ENCODE measurements at regions not wholly inside any gene's neighbourhood (a gene's known extent, or its start where the extent isn't known, plus 50 kb on each side); places are given as distances from the start of the nearest gene placed in this dataset.

DNA sequence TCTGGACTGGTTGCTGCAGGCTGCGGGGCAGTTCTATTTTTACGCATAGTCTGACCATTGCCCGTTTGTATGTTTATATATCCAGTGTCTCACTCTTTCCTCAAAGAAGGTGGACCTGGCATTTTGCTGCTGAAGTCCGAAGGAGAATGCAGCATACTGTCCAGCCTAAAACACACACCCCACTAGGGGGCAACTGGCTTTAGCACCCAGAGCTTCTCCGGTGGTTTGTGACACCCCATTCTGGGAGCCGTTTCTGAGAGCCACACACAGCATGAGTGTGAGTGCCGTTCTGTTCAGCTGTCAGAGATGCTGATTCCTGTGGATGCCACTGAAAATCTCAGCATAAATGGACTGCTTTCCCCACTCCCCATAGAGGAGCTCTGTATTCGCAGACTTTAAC, 290.5 kb upstream of the TAS2R1 start:
- Mint-ChIP-seq H3K4me1 (ENCODE audit: low read depth) (no peaks in the 10 kb centered on the region), H3K27me3 (ENCODE audit: low read depth) (no peaks in the 10 kb centered on the region), H3K36me3 (ENCODE audit: insufficient read depth) (no peaks in the 10 kb centered on the region), H3K9me3 (peaks cover 18% of the 10 kb centered on the region), H3K4me3 (no peak overlapping the region)
- ATAC-seq (no peak), DNase-seq (no peak)

DNA sequence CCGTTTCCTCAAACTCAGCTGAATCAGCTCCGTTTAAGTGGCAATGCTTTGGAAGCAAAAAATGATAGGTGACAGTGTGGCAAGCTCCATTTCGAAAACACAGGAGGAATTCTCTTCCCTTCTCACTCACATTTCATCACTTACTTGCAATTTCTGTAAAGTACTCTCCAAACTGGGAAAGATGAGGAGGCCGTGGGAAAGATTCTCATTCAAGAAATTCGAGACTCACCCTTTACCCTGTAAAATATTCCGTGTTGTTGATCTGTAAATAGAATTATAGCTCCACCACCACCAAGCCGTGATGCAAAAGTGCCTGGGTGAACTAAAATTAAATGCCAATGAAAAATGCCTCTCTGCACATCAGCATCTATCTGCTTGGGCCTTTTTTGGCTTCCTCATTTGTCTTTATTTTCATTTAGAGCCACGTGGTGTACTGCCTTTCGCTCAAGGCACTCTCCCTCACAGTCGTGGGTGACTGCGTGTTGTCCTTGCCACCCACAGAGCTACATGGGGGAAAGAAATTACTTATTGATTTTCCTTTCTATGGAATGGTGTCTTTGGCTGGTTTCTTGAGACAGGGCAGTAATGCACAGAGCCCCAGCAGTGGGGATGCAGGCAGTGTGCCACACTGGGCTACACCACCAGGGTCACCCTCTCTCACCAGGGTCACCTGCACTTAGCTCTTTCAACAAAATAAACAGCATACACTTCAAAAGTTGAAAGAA, 289.3 kb upstream of the TAS2R1 start:
- Mint-ChIP-seq H3K4me3 (no peak overlapping the region), H3K9me3 (peaks cover 9% of the 10 kb centered on the region), H3K27me3 (ENCODE audit: low read depth) (no peaks in the 10 kb centered on the region), H3K4me1 (ENCODE audit: low read depth) (no peaks in the 10 kb centered on the region), H3K36me3 (ENCODE audit: insufficient read depth) (no peaks in the 10 kb centered on the region)
- ATAC-seq (no peak), DNase-seq (no peak)

DNA sequence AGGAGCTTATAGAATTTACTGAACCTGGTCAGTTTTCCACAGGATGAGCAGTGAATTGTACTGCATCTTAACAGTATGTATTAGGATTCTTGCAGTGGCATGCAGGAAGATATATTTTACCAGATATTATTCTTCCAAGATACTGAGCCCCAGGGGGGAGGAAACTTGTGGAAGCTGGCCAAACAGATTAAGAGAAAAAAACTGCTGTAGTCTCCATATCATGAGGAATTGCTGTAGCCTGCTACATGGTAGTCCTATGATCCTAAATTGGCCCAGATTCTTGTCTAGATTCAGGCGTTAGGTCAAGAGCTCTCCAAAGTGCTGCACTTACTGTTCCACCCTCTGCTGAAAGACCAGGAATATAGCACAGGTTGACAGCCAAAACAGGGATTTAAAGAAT, 275.5 kb upstream of the TAS2R1 start:
- Mint-ChIP-seq H3K4me3 (no peak overlapping the region), H3K27me3 (ENCODE audit: low read depth) (no peaks in the 10 kb centered on the region), H3K4me1 (ENCODE audit: low read depth) (no peaks in the 10 kb centered on the region), H3K36me3 (ENCODE audit: insufficient read depth) (no peaks in the 10 kb centered on the region), H3K9me3 (peaks cover 9% of the 10 kb centered on the region)
- DNase-seq (no peak), ATAC-seq (no peak)

DNA sequence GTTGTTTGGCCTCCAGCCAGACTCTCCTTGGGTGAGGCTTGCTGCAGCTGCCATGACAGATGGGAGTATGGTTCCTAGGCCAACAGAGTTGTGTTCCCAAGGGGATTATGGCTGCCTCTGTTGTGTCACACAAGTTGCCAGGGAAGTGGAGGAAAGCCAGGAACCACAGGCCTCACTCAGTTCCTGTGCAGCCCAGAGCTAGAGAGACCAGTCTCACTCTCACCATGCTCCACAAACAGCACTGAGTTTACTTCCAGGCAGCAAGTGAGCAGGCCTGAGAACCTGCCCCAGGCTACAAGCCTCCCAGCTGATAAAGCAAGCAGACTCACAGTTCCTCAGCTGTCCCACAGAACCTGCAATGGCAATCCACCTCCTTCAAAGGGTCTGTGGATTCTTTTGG, 273.6 kb upstream of the TAS2R1 start:
- H3K36me3 Mint-ChIP-seq (ENCODE audit: insufficient read depth) = no peaks in the 10 kb centered on the region
- no peaks in the 10 kb centered on the region for H3K4me1 Mint-ChIP-seq (ENCODE audit: low read depth)
- DNase-seq (no peak), ATAC-seq (no peak)
- H3K9me3 Mint-ChIP-seq = peaks cover 9% of the 10 kb centered on the region
- H3K27me3 Mint-ChIP-seq (ENCODE audit: low read depth) = no peaks in the 10 kb centered on the region
- H3K4me3 Mint-ChIP-seq = no peak overlapping the region

DNA sequence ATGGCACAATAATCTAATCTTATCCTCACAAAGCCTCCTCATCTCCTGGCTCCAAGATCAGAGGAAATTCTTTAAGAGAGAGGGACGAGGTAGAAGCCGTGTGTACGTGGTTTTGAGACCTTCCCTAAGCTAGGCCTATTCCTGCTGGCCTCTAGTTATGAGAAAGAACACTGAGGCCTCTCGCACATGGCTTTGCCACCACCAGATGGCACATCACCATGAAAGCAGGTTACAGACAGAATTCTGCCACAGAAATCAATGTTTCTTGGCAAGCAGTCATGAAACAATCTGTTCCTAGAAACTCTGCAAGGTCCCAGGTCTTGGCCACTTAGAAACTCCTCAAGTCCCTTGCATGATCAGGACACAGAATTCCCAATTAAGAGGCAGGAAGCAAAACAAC, 268.2 kb upstream of the TAS2R1 start:
- H3K4me1 Mint-ChIP-seq (ENCODE audit: low read depth) = no peaks in the 10 kb centered on the region
- H3K36me3 Mint-ChIP-seq (ENCODE audit: insufficient read depth) = no peaks in the 10 kb centered on the region
- no peaks in the 10 kb centered on the region for H3K9me3 Mint-ChIP-seq
- DNase-seq (no peak), ATAC-seq (no peak)
- H3K27me3 Mint-ChIP-seq (ENCODE audit: low read depth) = no peaks in the 10 kb centered on the region
- H3K4me3 Mint-ChIP-seq = no peak overlapping the region

DNA sequence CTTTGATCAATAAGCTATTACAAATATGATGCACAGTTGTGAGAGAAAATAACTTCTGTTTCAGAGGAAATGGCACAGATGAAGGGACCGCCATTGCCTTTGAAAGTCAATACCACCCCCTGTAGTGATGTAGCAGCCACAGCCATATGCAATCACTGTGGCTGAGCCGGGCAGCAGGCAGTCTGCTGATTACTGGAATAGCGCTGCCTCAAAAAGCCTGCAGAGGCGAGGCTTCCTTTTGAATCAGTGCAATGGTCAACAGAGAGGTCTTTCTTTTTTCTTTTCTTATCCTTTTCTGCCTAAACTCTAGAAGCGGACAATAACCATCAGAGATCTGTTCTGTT, 265.1 kb upstream of the TAS2R1 start:
- no peaks in the 10 kb centered on the region for H3K27me3 Mint-ChIP-seq (ENCODE audit: low read depth)
- ATAC-seq = no peak
- H3K4me3 Mint-ChIP-seq = no peak overlapping the region
- H3K9me3 Mint-ChIP-seq = peaks cover 3% of the 10 kb centered on the region
- no peaks in the 10 kb centered on the region for H3K4me1 Mint-ChIP-seq (ENCODE audit: low read depth)
- no peak for DNase-seq
- H3K36me3 Mint-ChIP-seq (ENCODE audit: insufficient read depth) = no peaks in the 10 kb centered on the region

DNA sequence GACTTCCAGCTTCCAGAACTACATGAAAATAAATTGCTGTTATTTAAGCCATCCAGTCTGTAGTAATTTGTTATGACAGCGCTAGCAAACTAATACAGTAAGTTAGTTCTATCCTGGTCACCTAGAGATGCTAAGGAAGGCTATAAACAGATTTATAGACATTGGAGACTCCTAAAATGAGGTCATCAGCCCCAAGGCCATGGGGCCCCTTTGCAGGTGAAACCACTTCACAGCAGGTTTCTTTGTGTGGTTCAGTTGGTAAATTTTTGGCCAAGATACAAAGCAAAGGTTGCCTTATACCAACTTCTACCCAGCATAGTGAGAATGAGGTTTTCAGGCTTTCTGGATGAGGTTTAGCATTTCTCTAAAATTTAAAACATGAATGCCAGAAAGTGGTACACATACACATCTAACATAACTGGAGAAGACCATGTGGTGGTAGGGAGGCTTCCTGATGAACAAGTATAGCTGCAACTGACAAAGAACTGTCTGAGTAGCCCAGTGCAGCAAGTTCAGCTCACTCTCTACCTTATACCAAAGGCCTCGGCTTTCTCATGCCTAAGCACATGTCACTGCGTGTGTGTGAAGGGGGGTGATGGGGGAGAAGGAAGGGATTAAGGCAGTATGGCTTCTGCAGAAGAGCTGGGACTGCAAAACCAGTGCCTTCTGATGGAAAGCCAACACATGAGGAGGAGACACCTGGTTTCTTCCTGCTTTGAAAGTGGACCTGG, 264.6 kb upstream of the TAS2R1 start:
- Mint-ChIP-seq H3K4me1 (ENCODE audit: low read depth) (no peaks in the 10 kb centered on the region), H3K36me3 (ENCODE audit: insufficient read depth) (no peaks in the 10 kb centered on the region), H3K27me3 (ENCODE audit: low read depth) (no peaks in the 10 kb centered on the region), H3K4me3 (no peak overlapping the region), H3K9me3 (peaks cover 3% of the 10 kb centered on the region)
- no peak for DNase-seq
- no peak for ATAC-seq

DNA sequence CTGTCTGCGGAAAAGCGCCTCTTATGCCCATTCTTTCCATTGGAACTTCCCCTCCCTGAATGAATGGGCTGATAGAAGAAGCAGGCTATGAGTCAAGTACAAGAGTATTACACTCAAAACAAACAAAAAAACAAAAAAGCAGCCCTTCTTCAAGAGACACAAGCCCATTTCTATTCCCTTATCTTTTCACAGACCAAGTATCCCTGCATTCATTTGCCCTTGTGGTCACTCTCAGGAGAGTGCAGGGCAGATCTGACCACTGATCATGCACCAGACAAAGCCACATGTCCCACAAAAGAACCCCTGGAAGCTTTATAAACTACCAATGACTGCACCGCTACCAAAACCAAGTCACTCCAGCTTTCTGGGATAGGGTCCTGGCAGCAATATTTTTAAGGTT, 262.5 kb upstream of the TAS2R1 start:
- ATAC-seq = no peak
- Mint-ChIP-seq H3K27me3 (ENCODE audit: low read depth) (no peaks in the 10 kb centered on the region), H3K4me3 (no peak overlapping the region), H3K9me3 (peaks cover 3% of the 10 kb centered on the region), H3K36me3 (ENCODE audit: insufficient read depth) (no peaks in the 10 kb centered on the region), H3K4me1 (ENCODE audit: low read depth) (no peaks in the 10 kb centered on the region)
- no peak for DNase-seq

DNA sequence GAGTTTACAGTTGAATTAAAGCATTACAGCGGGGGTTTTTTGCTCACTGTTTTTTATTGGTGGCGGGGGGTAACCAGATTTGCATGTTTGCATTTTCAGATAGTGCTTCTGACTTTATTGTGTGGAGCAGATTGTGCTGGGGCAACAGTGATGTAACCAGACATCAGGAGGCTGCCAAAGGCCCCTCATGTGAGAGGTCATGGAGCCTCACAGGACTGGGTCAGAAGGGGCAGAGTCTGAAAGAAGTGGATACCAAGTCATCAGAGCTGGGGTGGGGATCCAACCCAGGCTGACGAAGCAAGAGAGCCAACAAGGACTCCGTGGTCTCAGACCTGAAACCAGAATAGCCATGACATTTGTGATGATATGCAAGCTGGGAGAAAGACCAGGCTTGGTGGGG, 259.4 kb upstream of the TAS2R1 start:
- H3K9me3 Mint-ChIP-seq = peaks cover 3% of the 10 kb centered on the region

DNA sequence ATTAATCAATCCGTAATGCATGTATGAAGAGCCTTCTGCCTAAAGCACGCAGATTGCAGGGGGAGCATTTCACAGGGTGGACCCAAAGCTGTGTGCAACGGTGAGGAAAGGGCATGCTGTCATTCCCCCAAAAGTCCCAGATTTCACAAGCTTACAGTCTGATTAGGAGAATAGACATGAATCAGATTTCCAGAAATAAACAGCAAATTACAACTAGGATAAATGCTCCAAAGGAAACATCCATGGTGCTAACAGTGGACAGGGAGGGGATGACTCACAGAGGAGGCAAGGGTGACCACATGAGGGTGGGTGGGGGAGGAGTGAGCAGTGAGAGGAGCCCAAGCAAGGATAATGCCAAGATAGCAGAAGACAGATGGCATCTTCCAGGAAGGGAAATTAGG, 258.4 kb upstream of the TAS2R1 start:
- H3K4me3 Mint-ChIP-seq = no peak overlapping the region

More for the DNA sequence above, 259.4 kb upstream of the TAS2R1 start:
- no peak for ATAC-seq
- Mint-ChIP-seq H3K4me1 (ENCODE audit: low read depth) (no peaks in the 10 kb centered on the region), H3K4me3 (no peak overlapping the region), H3K27me3 (ENCODE audit: low read depth) (no peaks in the 10 kb centered on the region), H3K36me3 (ENCODE audit: insufficient read depth) (no peaks in the 10 kb centered on the region)
- no peak for DNase-seq

DNA sequence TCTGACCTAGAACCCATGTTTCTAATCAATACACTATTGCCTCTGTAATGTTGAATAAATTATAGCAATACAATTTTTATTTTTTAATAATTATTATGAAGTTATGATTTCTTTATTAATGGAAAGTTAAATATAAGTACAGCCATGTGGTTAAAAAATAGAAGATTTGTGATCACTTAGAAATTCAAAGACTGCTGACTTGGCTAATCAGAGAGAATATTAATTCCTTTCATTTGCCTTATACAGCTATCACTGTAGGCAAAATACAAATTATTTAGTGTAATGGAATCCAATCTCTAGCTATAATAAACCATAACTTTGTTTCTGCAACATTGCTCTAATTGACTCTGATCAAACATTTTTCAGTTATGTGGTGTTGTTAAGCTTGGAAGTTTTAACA, 255.0 kb upstream of the TAS2R1 start:
- Mint-ChIP-seq H3K27me3 (ENCODE audit: low read depth) (no peaks in the 10 kb centered on the region), H3K4me1 (ENCODE audit: low read depth) (no peaks in the 10 kb centered on the region), H3K36me3 (ENCODE audit: insufficient read depth) (no peaks in the 10 kb centered on the region), H3K9me3 (peaks cover 8% of the 10 kb centered on the region), H3K4me3 (no peak overlapping the region)
- ATAC-seq = no peak
- DNase-seq = no peak

More for the DNA sequence above, 258.4 kb upstream of the TAS2R1 start:
- H3K4me1 Mint-ChIP-seq (ENCODE audit: low read depth) = no peaks in the 10 kb centered on the region
- no peak for DNase-seq
- no peak for ATAC-seq
- no peaks in the 10 kb centered on the region for H3K36me3 Mint-ChIP-seq (ENCODE audit: insufficient read depth)
- peaks cover 3% of the 10 kb centered on the region for H3K9me3 Mint-ChIP-seq
- H3K27me3 Mint-ChIP-seq (ENCODE audit: low read depth) = no peaks in the 10 kb centered on the region

DNA sequence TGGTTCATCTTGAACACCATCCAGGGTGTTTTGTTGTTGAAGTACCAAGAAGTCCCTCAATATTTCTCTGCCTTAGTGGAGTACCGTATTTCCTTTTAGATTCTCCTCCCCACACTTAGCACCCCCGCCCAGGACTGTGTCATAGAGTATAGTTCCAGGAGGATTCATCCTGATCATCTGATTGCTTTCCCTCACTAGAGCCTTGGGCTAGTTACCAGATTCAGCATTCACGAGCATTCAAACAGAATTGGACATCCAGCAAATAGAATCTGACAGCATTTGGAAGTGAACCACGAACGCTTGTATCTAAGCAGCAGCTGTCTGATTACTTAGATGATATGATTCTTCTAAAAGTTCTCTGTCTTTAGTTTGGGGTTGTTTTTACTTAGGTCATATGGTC, 248.1 kb upstream of the TAS2R1 start:
- ATAC-seq (no peak), DNase-seq (no peak)
- no peaks in the 10 kb centered on the region for H3K27me3 Mint-ChIP-seq (ENCODE audit: low read depth)
- peaks cover 8% of the 10 kb centered on the region for H3K9me3 Mint-ChIP-seq
- no peaks in the 10 kb centered on the region for H3K36me3 Mint-ChIP-seq (ENCODE audit: insufficient read depth)
- no peak overlapping the region for H3K4me3 Mint-ChIP-seq
- H3K4me1 Mint-ChIP-seq (ENCODE audit: low read depth) = no peaks in the 10 kb centered on the region

DNA sequence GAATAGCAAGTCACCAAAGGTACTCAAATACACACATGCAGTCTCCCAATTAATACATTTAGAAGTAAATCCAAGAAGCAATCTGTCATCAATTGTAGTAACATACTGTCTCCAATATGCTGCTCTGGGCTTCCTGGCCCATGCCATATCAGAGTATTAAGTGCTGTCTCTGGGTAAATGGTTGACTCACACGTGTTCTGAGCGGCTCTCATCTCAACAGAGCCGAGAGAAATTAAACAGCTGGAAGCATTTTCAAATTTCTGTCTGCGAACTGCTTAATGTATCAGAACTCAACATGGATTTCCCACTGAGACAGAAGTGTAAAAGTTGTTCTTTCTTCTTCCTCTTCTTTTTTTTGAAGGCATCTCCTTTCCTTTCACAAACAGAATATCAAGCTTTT, 247.3 kb upstream of the TAS2R1 start:
- no peak for ATAC-seq
- H3K4me1 Mint-ChIP-seq (ENCODE audit: low read depth) = no peaks in the 10 kb centered on the region
- peaks cover 8% of the 10 kb centered on the region for H3K9me3 Mint-ChIP-seq
- no peaks in the 10 kb centered on the region for H3K27me3 Mint-ChIP-seq (ENCODE audit: low read depth)
- H3K4me3 Mint-ChIP-seq = no peak overlapping the region
- no peak for DNase-seq
- no peaks in the 10 kb centered on the region for H3K36me3 Mint-ChIP-seq (ENCODE audit: insufficient read depth)

DNA sequence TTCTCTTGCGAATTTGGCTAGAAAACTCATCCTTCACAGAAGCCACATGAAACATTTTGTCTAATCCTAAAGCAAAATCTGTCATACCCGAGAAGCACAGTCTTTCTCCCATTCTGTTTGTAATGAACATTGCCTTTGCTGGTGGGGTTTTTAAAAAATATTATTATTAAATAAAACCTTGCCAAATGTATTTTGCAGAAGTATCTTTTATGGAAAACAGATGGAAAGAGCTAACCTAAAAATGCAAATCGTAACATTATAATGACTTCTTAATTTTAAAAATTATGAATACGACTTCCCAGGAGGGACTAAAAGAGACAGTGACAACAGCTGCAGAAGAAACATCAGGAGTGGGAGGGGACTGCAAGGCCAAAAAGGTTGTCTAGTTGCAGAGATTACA, 246.3 kb upstream of the TAS2R1 start:
- no peak overlapping the region for H3K4me3 Mint-ChIP-seq
- DNase-seq (no peak), ATAC-seq (no peak)
- no peaks in the 10 kb centered on the region for H3K36me3 Mint-ChIP-seq (ENCODE audit: insufficient read depth)
- no peaks in the 10 kb centered on the region for H3K4me1 Mint-ChIP-seq (ENCODE audit: low read depth)
- H3K27me3 Mint-ChIP-seq (ENCODE audit: low read depth) = no peaks in the 10 kb centered on the region
- peaks cover 8% of the 10 kb centered on the region for H3K9me3 Mint-ChIP-seq

DNA sequence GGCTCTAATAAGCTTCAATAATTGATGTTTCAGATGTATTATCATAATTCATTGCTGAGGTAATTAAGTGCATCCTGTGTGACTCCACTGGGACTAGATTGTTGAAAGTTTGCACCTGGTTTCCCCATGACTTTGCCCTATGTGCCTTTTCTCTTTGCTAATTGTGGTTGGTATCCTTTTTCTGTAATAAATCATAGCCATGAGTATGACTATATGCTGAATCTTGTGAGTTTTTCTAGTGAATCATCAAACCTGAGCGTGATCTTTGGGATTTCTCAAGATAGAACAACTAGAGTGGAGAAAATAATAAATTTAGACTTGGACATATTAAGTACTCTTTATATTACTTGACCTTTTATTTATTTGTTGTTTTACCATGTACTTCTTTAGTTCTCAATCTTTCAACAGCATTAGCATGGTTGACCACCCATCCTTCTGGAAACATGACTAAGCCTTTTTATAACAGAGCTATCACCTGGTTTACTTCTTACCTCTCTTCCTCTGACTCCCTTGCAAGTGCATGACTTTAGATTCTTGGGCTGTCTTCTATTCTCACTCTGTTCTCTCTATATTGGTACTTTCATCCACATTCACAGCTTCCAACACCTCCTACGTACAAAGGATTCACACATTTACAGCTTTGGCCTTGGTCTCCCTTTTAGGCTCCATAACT, 239.6 kb upstream of the TAS2R1 start:
- Mint-ChIP-seq H3K36me3 (ENCODE audit: insufficient read depth) (peaks cover 2% of the 10 kb centered on the region), H3K27me3 (ENCODE audit: low read depth) (no peaks in the 10 kb centered on the region), H3K9me3 (peaks cover 30% of the 10 kb centered on the region), H3K4me3 (no peak overlapping the region), H3K4me1 (ENCODE audit: low read depth) (no peaks in the 10 kb centered on the region)
- ATAC-seq (no peak), DNase-seq (no peak)
